ENCODE measurements at regions not wholly inside any gene's neighbourhood (a gene's known extent, or its start where the extent isn't known, plus 50 kb on each side); places are given as distances from the start of the nearest gene placed in this dataset.

- ATAC-seq, result no peak
- H3K27ac ChIP-seq, result no peak overlapping the region
- intact Hi-C loops (cut with DNase I), result no loop called here
- no peaks in the 10 kb centered on the region for H3K27me3 ChIP-seq
- H3K9me3 ChIP-seq, result no peaks in the 10 kb centered on the region
- WGBS, 2 donors, result 66 to 68% methylated on average over 3 of the region's 3 CpGs
- H3K36me3 ChIP-seq (replicated peaks in 1 of 2; ENCODE audit: insufficient read depth in 1 of 2, low read depth in 2 of 2), result no peaks in the 10 kb centered on the region
- H3K4me3 ChIP-seq, result no peak overlapping the region
- H3K4me1 ChIP-seq, result no peaks in the 10 kb centered on the region
- TF ChIP-seq, protein P1, sequence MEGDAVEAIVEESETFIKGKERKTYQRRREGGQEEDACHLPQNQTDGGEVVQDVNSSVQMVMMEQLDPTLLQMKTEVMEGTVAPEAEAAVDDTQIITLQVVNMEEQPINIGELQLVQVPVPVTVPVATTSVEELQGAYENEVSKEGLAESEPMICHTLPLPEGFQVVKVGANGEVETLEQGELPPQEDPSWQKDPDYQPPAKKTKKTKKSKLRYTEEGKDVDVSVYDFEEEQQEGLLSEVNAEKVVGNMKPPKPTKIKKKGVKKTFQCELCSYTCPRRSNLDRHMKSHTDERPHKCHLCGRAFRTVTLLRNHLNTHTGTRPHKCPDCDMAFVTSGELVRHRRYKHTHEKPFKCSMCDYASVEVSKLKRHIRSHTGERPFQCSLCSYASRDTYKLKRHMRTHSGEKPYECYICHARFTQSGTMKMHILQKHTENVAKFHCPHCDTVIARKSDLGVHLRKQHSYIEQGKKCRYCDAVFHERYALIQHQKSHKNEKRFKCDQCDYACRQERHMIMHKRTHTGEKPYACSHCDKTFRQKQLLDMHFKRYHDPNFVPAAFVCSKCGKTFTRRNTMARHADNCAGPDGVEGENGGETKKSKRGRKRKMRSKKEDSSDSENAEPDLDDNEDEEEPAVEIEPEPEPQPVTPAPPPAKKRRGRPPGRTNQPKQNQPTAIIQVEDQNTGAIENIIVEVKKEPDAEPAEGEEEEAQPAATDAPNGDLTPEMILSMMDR (IDR thresholded peaks at IDR 0.05), result no peak
- TF ChIP-seq POLR2A (IDR thresholded peaks at IDR 0.05), result no peak
- no peak for DNase-seq
Observed at GRCh38 chr2:24423095-24423494, 62.8 kb upstream of the ITSN2 start.

DNA sequence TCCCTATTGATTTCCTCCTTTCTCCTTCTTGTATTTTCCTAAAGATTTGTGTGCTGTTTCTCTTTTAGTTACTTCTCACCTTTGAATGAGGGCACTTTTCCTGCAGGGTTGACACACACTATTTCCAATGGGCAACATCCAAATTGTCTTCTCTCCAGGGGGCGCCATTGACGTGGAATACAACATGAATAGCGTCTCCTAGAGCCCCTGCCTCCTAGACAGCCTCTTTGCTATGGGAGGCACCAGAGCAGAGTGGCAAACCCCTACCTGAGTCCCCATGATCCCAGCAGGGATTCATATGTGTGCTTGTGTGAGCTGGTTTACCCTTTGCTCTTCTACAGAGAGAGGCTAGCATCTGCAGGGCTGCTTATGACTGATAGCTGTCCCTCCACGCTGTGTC is 61.3 kb upstream of the ITSN2 start:
- Histone ChIP-seq H3K4me3 (no peak overlapping the region), H3K36me3 (replicated peaks in 1 of 2; ENCODE audit: insufficient read depth in 1 of 2, low read depth in 2 of 2) (no peaks in the 10 kb centered on the region), H3K27me3 (no peaks in the 10 kb centered on the region), H3K4me1 (no peaks in the 10 kb centered on the region), H3K9me3 (no peaks in the 10 kb centered on the region), H3K27ac (no peak overlapping the region)
- intact Hi-C loops (cut with DNase I), result no loop called here
- 21 to 27% methylated on average over 4 of the region's 4 CpGs for WGBS, 2 donors
- ATAC-seq (peak; percentile 48), DNase-seq (peak; percentile 56 to 81 (median 71))
- TF ChIP-seq, protein P1 (IDR thresholded peaks at IDR 0.05), result peak in 6 of 7 experiments; percentile 24 to 67 (median 52)
- no peak for TF ChIP-seq POLR2A (IDR thresholded peaks at IDR 0.05)

- DNase-seq (no peak), ATAC-seq (no peak)
- TF ChIP-seq POLR2A (IDR thresholded peaks at IDR 0.05), result no peak
- TF ChIP-seq, protein P1 (IDR thresholded peaks at IDR 0.05), result no peak
- H3K27ac ChIP-seq, result no peak overlapping the region
- 48 to 52% methylated on average over 1 of the region's 1 CpG for WGBS, 2 donors
- H3K9me3 ChIP-seq, result no peaks in the 10 kb centered on the region
- H3K27me3 ChIP-seq, result no peaks in the 10 kb centered on the region
- no peak overlapping the region for H3K4me3 ChIP-seq
- intact Hi-C loops (cut with DNase I), result no loop called here
- H3K36me3 ChIP-seq (replicated peaks in 1 of 2; ENCODE audit: insufficient read depth in 1 of 2, low read depth in 2 of 2), result no peaks in the 10 kb centered on the region
- H3K4me1 ChIP-seq, result no peaks in the 10 kb centered on the region
Observed at GRCh38 chr2:24420373-24420772, 60.0 kb upstream of the ITSN2 start.

DNA sequence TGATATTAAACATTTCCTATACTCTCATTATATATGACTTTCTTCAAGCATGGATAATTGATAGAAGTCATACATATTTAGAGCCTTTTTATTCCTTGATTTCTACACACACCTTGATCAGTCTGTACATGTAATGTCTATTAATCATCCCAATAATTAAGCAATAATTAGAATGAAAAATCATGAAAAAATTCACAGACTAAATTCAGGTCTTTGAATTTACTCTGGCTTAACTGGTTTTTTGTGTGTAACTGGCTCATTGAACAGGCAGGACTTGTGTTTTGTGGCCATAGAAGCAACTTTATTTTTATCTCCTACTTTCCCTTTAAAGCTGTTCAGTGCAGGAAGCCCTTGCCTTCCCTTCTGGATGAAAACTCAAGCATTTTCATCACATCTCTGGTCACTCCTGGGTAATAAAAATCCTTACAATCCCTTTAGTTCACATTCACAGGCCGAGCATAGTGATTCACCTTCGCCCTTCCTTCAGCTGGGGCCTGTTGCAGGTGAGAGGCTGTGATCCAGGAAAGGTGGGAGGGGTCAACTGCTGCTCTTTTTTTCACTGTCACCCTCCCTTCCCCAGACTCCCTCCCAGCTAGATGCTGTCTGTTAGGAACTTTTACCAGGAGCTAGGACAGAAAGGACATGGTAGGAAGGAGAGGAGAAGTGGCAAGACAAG is 58.0 kb upstream of the ITSN2 start:
- ATAC-seq (no peak), DNase-seq (no peak)
- Histone ChIP-seq H3K4me1 (no peaks in the 10 kb centered on the region), H3K36me3 (replicated peaks in 1 of 2; ENCODE audit: insufficient read depth in 1 of 2, low read depth in 2 of 2) (no peaks in the 10 kb centered on the region), H3K4me3 (no peak overlapping the region), H3K27ac (no peak overlapping the region), H3K27me3 (no peaks in the 10 kb centered on the region), H3K9me3 (no peaks in the 10 kb centered on the region)
- intact Hi-C loops (cut with DNase I), result no loop called here
- TF ChIP-seq, protein P1 (IDR thresholded peaks at IDR 0.05), result no peak
- no peak for TF ChIP-seq POLR2A (IDR thresholded peaks at IDR 0.05)
- WGBS, 2 donors, result 76 to 82% methylated on average over 2 of the region's 2 CpGs

DNA sequence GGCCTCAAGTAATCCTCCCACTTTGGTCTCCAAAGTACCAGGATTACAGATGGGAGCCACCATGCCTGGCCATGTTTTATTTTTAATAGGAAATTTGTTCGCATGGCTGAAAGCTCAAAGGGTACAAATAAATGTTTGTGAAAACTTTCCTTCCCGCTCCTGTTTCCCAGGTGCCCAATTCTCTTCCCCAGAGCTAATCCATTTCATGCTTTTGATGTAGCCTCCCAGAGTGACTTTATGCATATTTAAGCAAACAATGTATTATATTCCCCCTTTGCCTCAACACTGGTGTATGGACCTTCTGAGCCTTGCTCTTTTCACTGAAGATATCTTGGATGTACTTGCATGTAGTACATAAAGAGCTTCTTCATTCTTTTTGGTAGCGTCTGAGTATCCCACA is 52.5 kb upstream of the ITSN2 start:
- WGBS, 2 donors, result 93 to 94% methylated on average over 3 of the region's 3 CpGs
- intact Hi-C loops (cut with DNase I), result loop anchor here (5.0 kb wide), 1 partner anchor 414 kb away; no protein-coding TSS in a partner anchor
- no peaks in the 10 kb centered on the region for H3K4me1 ChIP-seq
- ATAC-seq (no peak), DNase-seq (no peak)
- H3K27me3 ChIP-seq, result peaks cover 0 to 12% of the 10 kb centered on the region in 2 donors
- no peak overlapping the region for H3K4me3 ChIP-seq
- no peaks in the 10 kb centered on the region for H3K36me3 ChIP-seq (replicated peaks in 1 of 2; ENCODE audit: insufficient read depth in 1 of 2, low read depth in 2 of 2)
- no peaks in the 10 kb centered on the region for H3K9me3 ChIP-seq
- no peak overlapping the region for H3K27ac ChIP-seq
- TF ChIP-seq, protein P1 (IDR thresholded peaks at IDR 0.05), result no peak
